OCI-LY3 (cell line): ENCODE measurements at regions not wholly inside any gene's neighbourhood (a gene's known extent, or its start where the extent isn't known, plus 50 kb on each side); places are given as distances from the start of the nearest gene placed in this dataset.

ENCODE experiments used
- CTCF ChIP-seq: fragments of 200-600, 300-600 bp; sonication (generic); IDR thresholded peaks from 2 replicates; pipeline ENCODE4 v1.5.1; 2014; ENCODE audit warnings: antibody characterized with exemption, low read length, low read depth
- EZH2phosphoT487 ChIP-seq: fragments of 200-600 bp; shearing (Covaris generic); IDR thresholded peaks from 2 replicates; pipeline ENCODE4 v1.6.1; 2018; ENCODE audit warnings: antibody characterized with exemption, mixed run types, low read depth

- TF ChIP-seq CTCF, result no peak
- no peak for TF ChIP-seq EZH2phosphoT487
Measured at GRCh38 chr10:79018521-79019011, 50.2 kb upstream of the ZMIZ1 start.
